K562 (cell line): ENCODE measurements at regions not wholly inside any gene's neighbourhood (a gene's known extent, or its start where the extent isn't known, plus 50 kb on each side); places are given as distances from the start of the nearest gene placed in this dataset.

ENCODE experiments used
- ATAC-seq: fragments of 200-7000 bp; cut with Tn5 transposase; 3 replicates; pipeline ENCODE4 v1.9.1; 2020; ENCODE audit warnings: moderate library complexity
- BruUV-seq: library from RNA; stranded (reverse); fragments of 400-500 nt; replicated peaks from 2 replicates; lab custom pipeline; 2021; lab: Mats Ljungman, UMichigan
- CTCF ChIA-PET: fragments of 300-600 bp; formaldehyde crosslinking; extraction: SDS; loops from one replicate; lab custom pipeline; 2021; ENCODE audit warnings: low intra/inter-chr PET ratio; lab: Yijun Ruan, JAX
- POLR2A ChIA-PET: fragments of 300-600, 350-650 bp; sonication (Branson Sonifier 250); formaldehyde crosslinking; extraction: SDS; loops from one replicate; lab custom pipeline; 2021; ENCODE audit warnings: antibody characterized with exemption, inconsistent platforms; lab: Yijun Ruan, JAX
- DNase-seq, 4 experiments: peaks; one replicate each; pipeline versions ENCODE4 v3.0.0 to v3.0.0-alpha.2; 2011 to 2018; ENCODE audit warnings: low spot score in 3 of 4, mixed read lengths in 3 of 4; ENCODE audit errors: extremely low read depth in 1 of 4
- FAIRE-seq: peaks from 2 replicates; lab custom pipeline; 2011; peaks lifted over from hg19 to GRCh38; lab: Jason Lieb, UNC
- H2AFZ ChIP-seq: 2 replicates; pipeline ENCODE4 v1.6.0; 2011; ENCODE audit warnings: low read depth, low read length, control low read depth, inconsistent platforms
- H3K27ac ChIP-seq: fragments of 200-600 bp; 3 replicates; pipeline ENCODE4 v1.8.0; 2011; ENCODE audit warnings: low read depth, mild to moderate bottlenecking, control low read depth, inconsistent platforms, low read length, moderate library complexity, mixed read lengths; ENCODE audit errors: extremely low read depth
- H3K27me3 ChIP-seq, 2 experiments: fragments of 300-600 bp in 1 of 2; 2 replicates in 1 of 2; 3 replicates in 1 of 2; pipeline versions ENCODE4 v1.6.0 to v1.8.0; 2011; ENCODE audit warnings: inconsistent platforms in 2 of 2, low read length in 2 of 2, mild to moderate bottlenecking in 1 of 2, mixed read lengths in 1 of 2, moderate library complexity in 1 of 2; ENCODE audit not compliant: control insufficient read depth in 2 of 2, insufficient read depth in 2 of 2
- H3K36me3 ChIP-seq: fragments of 300-600 bp; 3 replicates; pipeline ENCODE4 v1.8.0; 2011; ENCODE audit warnings: mild to moderate bottlenecking, low read length, inconsistent platforms; ENCODE audit not compliant: control insufficient read depth, insufficient read depth
- H3K4me1 ChIP-seq, 2 experiments: fragments of 200-600 bp in 1 of 2; replicated peaks in 1 of 2; 2 replicates in 1 of 2; 3 replicates in 1 of 2; pipeline versions ENCODE4 v1.5.1 to v1.8.0; 2011; ENCODE audit warnings: inconsistent platforms in 2 of 2, low read length in 2 of 2, mild to moderate bottlenecking in 1 of 2, mixed read lengths in 1 of 2, moderate library complexity in 1 of 2; ENCODE audit not compliant: control insufficient read depth in 2 of 2, insufficient read depth in 2 of 2
- H3K4me2 ChIP-seq: 2 replicates; pipeline ENCODE4 v1.6.1; 2011; ENCODE audit warnings: low read length, control low read depth, inconsistent platforms, mixed read lengths; ENCODE audit not compliant: insufficient read depth
- H3K4me3 ChIP-seq: fragments of 200-600 bp; sonication (generic), shearing (Covaris generic); 2 replicates; pipeline ENCODE4 v1.5.1; 2016; ENCODE audit warnings: control low read depth, inconsistent platforms
- H3K79me2 ChIP-seq: fragments of 200-600 bp; 3 replicates; pipeline ENCODE4 v1.8.0; 2011; ENCODE audit warnings: low read length, inconsistent platforms; ENCODE audit not compliant: control insufficient read depth, insufficient read depth
- H3K9ac ChIP-seq, 2 experiments: 2 replicates each; pipeline versions ENCODE4 v1.6.0 to v1.6.1; 2011; ENCODE audit warnings: low read depth in 2 of 2, low read length in 2 of 2, control low read depth in 1 of 2, inconsistent platforms in 1 of 2, mild to moderate bottlenecking in 1 of 2, mixed read lengths in 1 of 2; ENCODE audit not compliant: insufficient read depth in 1 of 2
- H3K9me1 ChIP-seq: one replicate; pipeline ENCODE4 v1.6.0; 2011; ENCODE audit warnings: inconsistent platforms, mild to moderate bottlenecking, low read length, moderate library complexity; ENCODE audit not compliant: control insufficient read depth, insufficient read depth
- H3K9me3 ChIP-seq: replicated peaks from 2 replicates; pipeline ENCODE4 v1.5.1; 2011; ENCODE audit warnings: low read depth, low read length, inconsistent platforms; ENCODE audit not compliant: control insufficient read depth, insufficient read depth
- H4K20me1 ChIP-seq: replicated peaks from 2 replicates; pipeline ENCODE4 v1.6.1; 2011; ENCODE audit warnings: low read length, inconsistent platforms, mixed read lengths; ENCODE audit not compliant: control insufficient read depth, insufficient read depth
- ASH1L ChIP-seq: fragments of 450-650 bp; IDR thresholded peaks from 2 replicates; pipeline ENCODE4 v1.6.1; 2018; ENCODE audit warnings: borderline replicate concordance, mild to moderate bottlenecking, low read depth; ENCODE audit not compliant: partially characterized antibody
- GABPA ChIP-seq: fragments of 200-800 bp; sonication (Bioruptor generic); conservative IDR thresholded peaks from 2 replicates; pipeline ENCODE4 v1.6.1; 2016; ENCODE audit warnings: low read depth, missing genetic modification characterization, missing compliant biosample characterization
- ILF3 ChIP-seq: fragments of 450-650 bp; IDR thresholded peaks from 2 replicates; pipeline ENCODE4 v1.6.1; 2018; ENCODE audit warnings: antibody characterized with exemption, mild to moderate bottlenecking, moderate library complexity, borderline replicate concordance
- ILK ChIP-seq: fragments of 450-650 bp; IDR thresholded peaks from 2 replicates; pipeline ENCODE4 v1.6.1; 2016; ENCODE audit warnings: missing genetic modification characterization, low read depth, mild to moderate bottlenecking, missing compliant biosample characterization, moderate library complexity, borderline replicate concordance
- KHSRP ChIP-seq: fragments of 450-650 bp; IDR thresholded peaks from 2 replicates; pipeline ENCODE4 v1.6.1; 2017
- KLF16 ChIP-seq: IDR thresholded peaks from 2 replicates; pipeline ENCODE4 v1.6.1; 2016; ENCODE audit warnings: antibody characterized with exemption
- MTA3 ChIP-seq: fragments of 450-650 bp; formaldehyde crosslinking; IDR thresholded peaks from 2 replicates; pipeline ENCODE4 v1.6.1; 2017; ENCODE audit warnings: mild to moderate bottlenecking, borderline replicate concordance
- PHF20 ChIP-seq: fragments of 450-650 bp; IDR thresholded peaks from 2 replicates; pipeline ENCODE4 v1.6.1; 2018; ENCODE audit not compliant: partially characterized antibody
- SMARCA4 ChIP-seq: fragments of 450-650 bp; IDR thresholded peaks from 2 replicates; pipeline ENCODE4 v1.6.1; 2016
- SOX6 ChIP-seq: fragments of 450-650 bp; IDR thresholded peaks from 2 replicates; pipeline ENCODE4 v1.6.1; 2014; ENCODE audit warnings: mild to moderate bottlenecking
- ZNF197 ChIP-seq: fragments of 200-800 bp; sonication (Bioruptor generic); IDR thresholded peaks from 2 replicates; pipeline ENCODE4 v1.6.1; 2016; ENCODE audit warnings: low read depth, missing genetic modification characterization, missing compliant biosample characterization
- ZNF41 ChIP-seq: fragments of 250-450 bp; sonication (Bioruptor Pico); conservative IDR thresholded peaks from 2 replicates; pipeline ENCODE4 v1.4.0; 2020; ENCODE audit warnings: mild to moderate bottlenecking
- ZNF445 ChIP-seq: fragments of 250-450 bp; sonication (Bioruptor Pico); IDR thresholded peaks from 2 replicates; pipeline ENCODE4 v1.4.0; 2020; ENCODE audit warnings: low read depth, mild to moderate bottlenecking, moderate library complexity
- ZNF77 ChIP-seq: fragments of 250-450 bp; sonication (Bioruptor Pico); IDR thresholded peaks from 2 replicates; pipeline ENCODE4 v1.5.0; 2020
- WGBS: fragments of 100-300 bp; shearing (Covaris generic); methylation state at CpG from one replicate; pipeline ENCODE4 v1.1.6; 2016; ENCODE audit warnings: low coverage, mixed read lengths; ENCODE audit not compliant: insufficient coverage; ENCODE audit errors: missing lambda C conversion rate; 5-methylcytosine and 5-hydroxymethylcytosine counted together
- in situ Hi-C: fragments of 300-500 bp; cut with MboI; formaldehyde crosslinking; loops from 4 replicates; pipeline ENCODE4 v1.15.0; 2018; ENCODE audit warnings: inconsistent platforms, mixed read lengths
- intact Hi-C: fragments of 100-400 bp; cut with micrococcal nuclease; formaldehyde crosslinking; loops from 2 replicates; pipeline ENCODE4 v1.14.2; 2022
- TF ChIP-seq, protein P1 (sequence below): sonication (generic); formaldehyde crosslinking; IDR thresholded peaks from 2 replicates; pipeline ENCODE4 v1.8.0; 2022; ENCODE audit warnings: mild to moderate bottlenecking, missing genetic modification reagents, borderline replicate concordance
- TF ChIP-seq, protein P2 (sequence below): IDR thresholded peaks from 3 replicates; pipeline ENCODE4 v1.6.1; 2011; ENCODE audit warnings: borderline replicate concordance, mild to moderate bottlenecking; ENCODE audit not compliant: insufficient read length, insufficient read depth
- TF ChIP-seq, protein P3 (sequence below), 3 experiments: fragments of 200-800 bp in 1 of 3; fragments of 250-450 bp in 1 of 3; fragments of 450-650 bp in 1 of 3; sonication (Bioruptor Pico) in 1 of 3; sonication (Bioruptor generic) in 1 of 3; formaldehyde crosslinking in 1 of 3; IDR thresholded peaks; 2 replicates each; pipeline versions ENCODE4 v1.6.1 to v1.8.0; 2016 to 2022; ENCODE audit warnings: mild to moderate bottlenecking in 2 of 3, missing genetic modification characterization in 2 of 3, missing compliant biosample characterization in 1 of 3, moderate library complexity in 1 of 3

- no peak for ATAC-seq
- H3K9ac ChIP-seq: no peak overlapping the region
- no TSS peak for BruUV-seq
- no peak for FAIRE-seq
- no peaks in the 10 kb centered on the region for H3K36me3 ChIP-seq
- no peak overlapping the region for H3K4me3 ChIP-seq
- no peak overlapping the region for H3K27ac ChIP-seq
- POLR2A ChIA-PET: no interaction called here
- no peak overlapping the region for H2AFZ ChIP-seq
- H3K9me3 ChIP-seq: no peaks in the 10 kb centered on the region
- CTCF ChIA-PET: no interaction called here
- no peaks in the 10 kb centered on the region for H3K27me3 ChIP-seq
- in situ Hi-C loops: no loop called here
- 0% methylated on average over 3 of the region's 3 CpGs for WGBS
- no peaks in the 10 kb centered on the region for H3K79me2 ChIP-seq
- no peak for DNase-seq
- no peaks in the 10 kb centered on the region for H3K4me1 ChIP-seq
- H3K4me2 ChIP-seq: no peak overlapping the region
- H4K20me1 ChIP-seq: no peaks in the 10 kb centered on the region
- intact Hi-C loops: no loop called here
- H3K9me1 ChIP-seq: no peaks in the 10 kb centered on the region
- TF ChIP-seq ZNF445 (CRISPR knock-in tag) (no peak), SMARCA4 (no peak), ILK (tag) (no peak), ILF3 (no peak), GABPA (tag) (no peak), ZNF197 (CRISPR knock-in tag) (no peak), ZNF41 (CRISPR knock-in tag) (no peak), ASH1L (no peak), MTA3 (no peak), PHF20 (no peak), ZNF77 (CRISPR knock-in tag) (no peak), KHSRP (no peak), SOX6 (no peak), KLF16 (no peak)
- TF ChIP-seq, protein P1, sequence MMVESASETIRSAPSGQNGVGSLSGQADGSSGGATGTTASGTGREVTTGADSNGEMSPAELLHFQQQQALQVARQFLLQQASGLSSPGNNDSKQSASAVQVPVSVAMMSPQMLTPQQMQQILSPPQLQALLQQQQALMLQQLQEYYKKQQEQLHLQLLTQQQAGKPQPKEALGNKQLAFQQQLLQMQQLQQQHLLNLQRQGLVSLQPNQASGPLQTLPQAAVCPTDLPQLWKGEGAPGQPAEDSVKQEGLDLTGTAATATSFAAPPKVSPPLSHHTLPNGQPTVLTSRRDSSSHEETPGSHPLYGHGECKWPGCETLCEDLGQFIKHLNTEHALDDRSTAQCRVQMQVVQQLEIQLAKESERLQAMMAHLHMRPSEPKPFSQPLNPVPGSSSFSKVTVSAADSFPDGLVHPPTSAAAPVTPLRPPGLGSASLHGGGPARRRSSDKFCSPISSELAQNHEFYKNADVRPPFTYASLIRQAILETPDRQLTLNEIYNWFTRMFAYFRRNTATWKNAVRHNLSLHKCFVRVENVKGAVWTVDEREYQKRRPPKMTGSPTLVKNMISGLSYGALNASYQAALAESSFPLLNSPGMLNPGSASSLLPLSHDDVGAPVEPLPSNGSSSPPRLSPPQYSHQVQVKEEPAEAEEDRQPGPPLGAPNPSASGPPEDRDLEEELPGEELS (CRISPR knock-in tag): no peak
- TF ChIP-seq, protein P2, sequence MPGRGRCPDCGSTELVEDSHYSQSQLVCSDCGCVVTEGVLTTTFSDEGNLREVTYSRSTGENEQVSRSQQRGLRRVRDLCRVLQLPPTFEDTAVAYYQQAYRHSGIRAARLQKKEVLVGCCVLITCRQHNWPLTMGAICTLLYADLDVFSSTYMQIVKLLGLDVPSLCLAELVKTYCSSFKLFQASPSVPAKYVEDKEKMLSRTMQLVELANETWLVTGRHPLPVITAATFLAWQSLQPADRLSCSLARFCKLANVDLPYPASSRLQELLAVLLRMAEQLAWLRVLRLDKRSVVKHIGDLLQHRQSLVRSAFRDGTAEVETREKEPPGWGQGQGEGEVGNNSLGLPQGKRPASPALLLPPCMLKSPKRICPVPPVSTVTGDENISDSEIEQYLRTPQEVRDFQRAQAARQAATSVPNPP: no peak
- TF ChIP-seq, protein P3, sequence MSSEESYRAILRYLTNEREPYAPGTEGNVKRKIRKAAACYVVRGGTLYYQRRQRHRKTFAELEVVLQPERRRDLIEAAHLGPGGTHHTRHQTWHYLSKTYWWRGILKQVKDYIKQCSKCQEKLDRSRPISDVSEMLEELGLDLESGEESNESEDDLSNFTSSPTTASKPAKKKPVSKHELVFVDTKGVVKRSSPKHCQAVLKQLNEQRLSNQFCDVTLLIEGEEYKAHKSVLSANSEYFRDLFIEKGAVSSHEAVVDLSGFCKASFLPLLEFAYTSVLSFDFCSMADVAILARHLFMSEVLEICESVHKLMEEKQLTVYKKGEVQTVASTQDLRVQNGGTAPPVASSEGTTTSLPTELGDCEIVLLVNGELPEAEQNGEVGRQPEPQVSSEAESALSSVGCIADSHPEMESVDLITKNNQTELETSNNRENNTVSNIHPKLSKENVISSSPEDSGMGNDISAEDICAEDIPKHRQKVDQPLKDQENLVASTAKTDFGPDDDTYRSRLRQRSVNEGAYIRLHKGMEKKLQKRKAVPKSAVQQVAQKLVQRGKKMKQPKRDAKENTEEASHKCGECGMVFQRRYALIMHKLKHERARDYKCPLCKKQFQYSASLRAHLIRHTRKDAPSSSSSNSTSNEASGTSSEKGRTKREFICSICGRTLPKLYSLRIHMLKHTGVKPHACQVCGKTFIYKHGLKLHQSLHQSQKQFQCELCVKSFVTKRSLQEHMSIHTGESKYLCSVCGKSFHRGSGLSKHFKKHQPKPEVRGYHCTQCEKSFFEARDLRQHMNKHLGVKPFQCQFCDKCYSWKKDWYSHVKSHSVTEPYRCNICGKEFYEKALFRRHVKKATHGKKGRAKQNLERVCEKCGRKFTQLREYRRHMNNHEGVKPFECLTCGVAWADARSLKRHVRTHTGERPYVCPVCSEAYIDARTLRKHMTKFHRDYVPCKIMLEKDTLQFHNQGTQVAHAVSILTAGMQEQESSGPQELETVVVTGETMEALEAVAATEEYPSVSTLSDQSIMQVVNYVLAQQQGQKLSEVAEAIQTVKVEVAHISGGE (CRISPR knock-in tag; IDR thresholded peaks at IDR 0.05): no peak
Measured at GRCh38 chr4:9716093-9716492, 65.3 kb upstream of the DRD5 start.
